KMS-11 (cell line): ENCODE measurements at regions not wholly inside any gene's neighbourhood (a gene's known extent, or its start where the extent isn't known, plus 50 kb on each side); places are given as distances from the start of the nearest gene placed in this dataset.
"Not testable (repeated sequence)": the region's sequence is repeated elsewhere in the genome, so short reads cannot be mapped to it uniquely, and the experiment has no call there.

Experiments
- H2AFZ ChIP-seq: fragments of 200-600 bp; sonication (generic); 2 replicates; pipeline ENCODE4 v1.6.1; 2016; ENCODE audit warnings: antibody characterized with exemption, mixed run types, low read depth
- H3K27ac ChIP-seq: fragments of 200-600 bp; sonication (generic); 2 replicates; pipeline ENCODE4 v1.6.1; 2016; ENCODE audit warnings: mild to moderate bottlenecking, mixed run types
- H3K27me3 ChIP-seq: fragments of 200-600 bp; sonication (generic); 2 replicates; pipeline ENCODE4 v1.6.1; 2017; ENCODE audit warnings: mild to moderate bottlenecking, low read depth, mixed run types, moderate library complexity; ENCODE audit not compliant: insufficient read depth
- H3K36me3 ChIP-seq: fragments of 200-600 bp; sonication (generic); 2 replicates; pipeline ENCODE4 v1.6.1; 2017; ENCODE audit warnings: mild to moderate bottlenecking, mixed run types; ENCODE audit not compliant: insufficient read depth
- H3K4me1 ChIP-seq: fragments of 200-600 bp; sonication (generic); 2 replicates; pipeline ENCODE4 v1.6.1; 2016; ENCODE audit warnings: mild to moderate bottlenecking, low read depth, mixed run types; ENCODE audit not compliant: poor library complexity, severe bottlenecking
- H3K4me2 ChIP-seq: fragments of 200-600 bp; sonication (generic); 2 replicates; pipeline ENCODE4 v1.7.0; 2016; ENCODE audit warnings: mild to moderate bottlenecking, mixed run types
- H3K4me3 ChIP-seq: fragments of 200-600 bp; sonication (generic); IDR thresholded peaks from 2 replicates; pipeline ENCODE4 v1.6.1; 2017; ENCODE audit warnings: low read depth, low read length, mixed read lengths; ENCODE audit not compliant: insufficient read depth
- H3K79me2 ChIP-seq: fragments of 200-600 bp; sonication (generic); 2 replicates; pipeline ENCODE4 v1.6.1; 2016; ENCODE audit warnings: low read depth, mixed run types; ENCODE audit not compliant: insufficient read depth
- H3K9ac ChIP-seq: fragments of 200-600 bp; sonication (generic); 2 replicates; pipeline ENCODE4 v1.6.1; 2016; ENCODE audit warnings: mild to moderate bottlenecking, mixed run types
- H4K20me1 ChIP-seq: fragments of 200-600 bp; sonication (generic); 2 replicates; pipeline ENCODE4 v1.6.1; 2016; ENCODE audit warnings: mild to moderate bottlenecking, mixed run types; ENCODE audit not compliant: insufficient read depth
- TF ChIP-seq, protein P1 (sequence below): fragments of 200-600 bp; sonication (generic); conservative IDR thresholded peaks from 2 replicates; pipeline ENCODE4 v1.6.1; 2017; ENCODE audit warnings: low read depth, mild to moderate bottlenecking, antibody characterized with exemption, low read length, moderate library complexity, mixed read lengths

- H3K27ac ChIP-seq: no peak overlapping the region
- H3K4me1 ChIP-seq: no peaks in the 10 kb centered on the region
- no peak overlapping the region for H2AFZ ChIP-seq
- no peaks in the 10 kb centered on the region for H3K27me3 ChIP-seq
- no peaks in the 10 kb centered on the region for H4K20me1 ChIP-seq
- H3K36me3 ChIP-seq: no peaks in the 10 kb centered on the region
- no peaks in the 10 kb centered on the region for H3K79me2 ChIP-seq
- H3K4me3 ChIP-seq: no peak overlapping the region
- TF ChIP-seq, protein P1, sequence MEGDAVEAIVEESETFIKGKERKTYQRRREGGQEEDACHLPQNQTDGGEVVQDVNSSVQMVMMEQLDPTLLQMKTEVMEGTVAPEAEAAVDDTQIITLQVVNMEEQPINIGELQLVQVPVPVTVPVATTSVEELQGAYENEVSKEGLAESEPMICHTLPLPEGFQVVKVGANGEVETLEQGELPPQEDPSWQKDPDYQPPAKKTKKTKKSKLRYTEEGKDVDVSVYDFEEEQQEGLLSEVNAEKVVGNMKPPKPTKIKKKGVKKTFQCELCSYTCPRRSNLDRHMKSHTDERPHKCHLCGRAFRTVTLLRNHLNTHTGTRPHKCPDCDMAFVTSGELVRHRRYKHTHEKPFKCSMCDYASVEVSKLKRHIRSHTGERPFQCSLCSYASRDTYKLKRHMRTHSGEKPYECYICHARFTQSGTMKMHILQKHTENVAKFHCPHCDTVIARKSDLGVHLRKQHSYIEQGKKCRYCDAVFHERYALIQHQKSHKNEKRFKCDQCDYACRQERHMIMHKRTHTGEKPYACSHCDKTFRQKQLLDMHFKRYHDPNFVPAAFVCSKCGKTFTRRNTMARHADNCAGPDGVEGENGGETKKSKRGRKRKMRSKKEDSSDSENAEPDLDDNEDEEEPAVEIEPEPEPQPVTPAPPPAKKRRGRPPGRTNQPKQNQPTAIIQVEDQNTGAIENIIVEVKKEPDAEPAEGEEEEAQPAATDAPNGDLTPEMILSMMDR: no peak
- H3K4me2 ChIP-seq: no peak overlapping the region
- H3K9ac ChIP-seq: no peak overlapping the region
Measured at GRCh38 chr18:51253476-51253875, 56.0 kb upstream of the MEX3C start.

GRCh38 chr18:51255693-51256092 is 58.2 kb upstream of the MEX3C start:
- Histone ChIP-seq H3K4me2 (no peak overlapping the region), H3K27ac (no peak overlapping the region), H3K36me3 (no peaks in the 10 kb centered on the region), H3K27me3 (no peaks in the 10 kb centered on the region), H2AFZ (no peak overlapping the region), H3K9ac (no peak overlapping the region), H3K4me1 (no peaks in the 10 kb centered on the region), H3K79me2 (no peaks in the 10 kb centered on the region), H3K4me3 (no peak overlapping the region), H4K20me1 (no peaks in the 10 kb centered on the region)
- TF ChIP-seq, protein P1: no peak

GRCh38 chr18:51257150-51257549 is 59.7 kb upstream of the MEX3C start:
- H3K27ac ChIP-seq: no peak overlapping the region
- H3K9ac ChIP-seq: no peak overlapping the region
- H3K79me2 ChIP-seq: no peaks in the 10 kb centered on the region
- no peaks in the 10 kb centered on the region for H3K36me3 ChIP-seq
- no peaks in the 10 kb centered on the region for H4K20me1 ChIP-seq
- TF ChIP-seq, protein P1: no peak
- no peak overlapping the region for H2AFZ ChIP-seq
- H3K4me2 ChIP-seq: no peak overlapping the region
- no peaks in the 10 kb centered on the region for H3K4me1 ChIP-seq
- no peaks in the 10 kb centered on the region for H3K27me3 ChIP-seq
- no peak overlapping the region for H3K4me3 ChIP-seq

DNA sequence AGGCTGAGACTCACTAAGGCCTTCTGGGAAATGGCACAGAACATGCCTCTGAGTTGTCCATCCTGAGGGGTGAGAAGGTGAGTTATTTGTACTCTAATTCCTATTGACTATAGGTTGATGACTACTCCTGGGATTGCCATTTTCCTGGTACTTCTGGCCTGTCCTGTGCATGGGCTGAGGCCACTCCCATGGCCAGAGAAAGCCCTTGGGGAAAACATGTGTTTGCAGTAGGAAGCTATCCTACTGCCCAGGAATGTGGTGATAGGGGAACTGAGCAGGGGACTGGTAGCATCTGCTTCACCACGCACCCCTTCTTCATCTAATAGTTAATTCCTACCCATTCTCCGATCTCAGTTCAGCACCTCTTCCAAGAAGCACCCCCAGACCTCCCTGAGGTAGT is 62.6 kb upstream of the MEX3C start:
- Histone ChIP-seq H4K20me1 (no peaks in the 10 kb centered on the region), H2AFZ (no peak overlapping the region), H3K79me2 (no peaks in the 10 kb centered on the region), H3K4me3 (no peak overlapping the region), H3K27ac (no peak overlapping the region), H3K4me2 (no peak overlapping the region), H3K27me3 (no peaks in the 10 kb centered on the region), H3K4me1 (no peaks in the 10 kb centered on the region), H3K36me3 (no peaks in the 10 kb centered on the region), H3K9ac (no peak overlapping the region)
- TF ChIP-seq, protein P1: no peak

GRCh38 chr18:51266077-51266476 is 68.6 kb upstream of the MEX3C start:
- not testable (repeated sequence) for H3K79me2 ChIP-seq, H3K4me2 ChIP-seq, H3K27ac ChIP-seq, H3K4me1 ChIP-seq, H4K20me1 ChIP-seq, H3K9ac ChIP-seq, H2AFZ ChIP-seq, H3K36me3 ChIP-seq, H3K4me3 ChIP-seq, H3K27me3 ChIP-seq
